Aorta (tissue), 5 donors: ENCODE measurements at regions not wholly inside any gene's neighbourhood (a gene's known extent, or its start where the extent isn't known, plus 50 kb on each side); places are given as distances from the start of the nearest gene placed in this dataset.

ENCODE experiments used
- ATAC-seq: fragments of 200-7000 bp; cut with Tn5 transposase; one replicate; pipeline ENCODE4 v1.9.1; 2022; ENCODE audit warnings: moderate library complexity; ENCODE audit not compliant: low FRiP score
- DNase-seq, 2 donors: peaks; one replicate each; pipeline ENCODE4 v3.0.0-alpha.2; 2020
- H3K27ac ChIP-seq, 2 donors: one replicate each; pipeline ENCODE4 v1.5.1; 2013; ENCODE audit warnings: low read length in 2 of 2, mild to moderate bottlenecking in 2 of 2, moderate library complexity in 2 of 2, control low read depth in 1 of 2, inconsistent platforms in 1 of 2, low read depth in 1 of 2
- H3K27me3 ChIP-seq, 2 donors: one replicate each; pipeline ENCODE4 v1.6.1; 2013; ENCODE audit warnings: control low read depth in 1 of 2, low read length in 1 of 2, mild to moderate bottlenecking in 1 of 2, moderate library complexity in 1 of 2; ENCODE audit not compliant: insufficient read depth in 2 of 2, control insufficient read depth in 1 of 2
- H3K36me3 ChIP-seq, 2 donors: one replicate each; pipeline ENCODE4 v1.6.1; 2013; ENCODE audit warnings: control low read depth in 1 of 2, low read length in 1 of 2, mild to moderate bottlenecking in 1 of 2; ENCODE audit not compliant: insufficient read depth in 2 of 2, control insufficient read depth in 1 of 2
- H3K4me1 ChIP-seq, 2 donors: one replicate each; pipeline ENCODE4 v1.6.1; 2013; ENCODE audit warnings: low read length in 2 of 2, control low read depth in 1 of 2, mild to moderate bottlenecking in 1 of 2, moderate library complexity in 1 of 2; ENCODE audit not compliant: insufficient read depth in 2 of 2, control insufficient read depth in 1 of 2
- H3K4me3 ChIP-seq, 2 donors: one replicate each; pipeline ENCODE4 v1.5.1; 2013; ENCODE audit warnings: low read length in 2 of 2, control low read depth in 1 of 2, mild to moderate bottlenecking in 1 of 2
- H3K9me3 ChIP-seq: one replicate; pipeline ENCODE4 v1.6.1; 2013; ENCODE audit warnings: mild to moderate bottlenecking, low read length; ENCODE audit not compliant: control insufficient read depth
- WGBS, 2 donors: extraction: QIAGEN DNeasy Blood & Tissue Kit; methylation state at CpG; one replicate each; pipeline ENCODE4 v1.1.7; 2013; 5-methylcytosine and 5-hydroxymethylcytosine counted together
- intact Hi-C, 2 donors: fragments of 100-400 bp; cut with DNase I; formaldehyde crosslinking; loops; one replicate each; pipeline versions ENCODE4 v1.14.2 to v1.15.0; 2022
- donor health status: healthy with polysubstance abuse.
- donor health status: Bipolar disorder and iron deficiency.
- donor health status: DM: no; HTN: no; CAD: no.
- donor health status: DM: no; HTN: no; CAD: no.
- donor health status: DM: yes; HTN: yes; CAD: no.

DNA sequence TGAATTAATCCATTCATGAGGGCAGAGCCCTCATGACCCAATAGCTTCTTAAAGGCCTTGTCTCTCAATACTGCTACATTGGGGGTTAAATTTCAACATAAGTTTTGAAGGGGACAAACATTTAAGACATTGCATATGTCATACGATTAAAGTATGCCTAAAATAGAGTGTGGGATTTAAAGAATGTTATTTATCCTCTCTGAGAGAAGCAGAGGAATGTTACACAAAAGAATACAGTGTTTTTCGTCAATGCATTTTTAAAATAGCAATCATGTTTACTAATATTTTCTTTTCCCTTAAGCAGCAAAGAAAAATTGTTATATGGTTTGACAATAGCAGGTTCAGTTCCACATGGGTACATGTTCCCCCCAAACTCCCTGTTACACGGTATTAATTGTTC lies 363.1 kb downstream of the NUP35 start:
- WGBS, 2 donors = 28 to 44% methylated on average over 3 of the region's 3 CpGs
- Histone ChIP-seq H3K9me3 (no peaks in the 10 kb centered on the region), H3K4me3 (no peak overlapping the region), H3K36me3 (no peaks in the 10 kb centered on the region), H3K27ac (no peak overlapping the region), H3K27me3 (no peaks in the 10 kb centered on the region), H3K4me1 (no peaks in the 10 kb centered on the region)
- intact Hi-C loops = no loop called here
- ATAC-seq (no peak), DNase-seq (no peak)

GRCh38 chr2:183488421-183488820 lies 364.2 kb downstream of the NUP35 start:
- DNase-seq = no peak

GRCh38 chr2:183490489-183490888 lies 366.2 kb downstream of the NUP35 start:
- no peaks in the 10 kb centered on the region for H3K9me3 ChIP-seq
- DNase-seq = no peak
- WGBS, 2 donors = 63 to 67% methylated on average over 3 of the region's 3 CpGs
- no peaks in the 10 kb centered on the region for H3K27me3 ChIP-seq
- no peak overlapping the region for H3K4me3 ChIP-seq
- no peaks in the 10 kb centered on the region for H3K4me1 ChIP-seq
- no peaks in the 10 kb centered on the region for H3K36me3 ChIP-seq
- intact Hi-C loops = no loop called here
- ATAC-seq = no peak
- no peak overlapping the region for H3K27ac ChIP-seq

More at GRCh38 chr2:183488421-183488820, 364.2 kb downstream of the NUP35 start:
- Histone ChIP-seq H3K9me3 (no peaks in the 10 kb centered on the region), H3K4me3 (no peak overlapping the region), H3K27me3 (no peaks in the 10 kb centered on the region), H3K36me3 (no peaks in the 10 kb centered on the region), H3K27ac (no peak overlapping the region), H3K4me1 (no peaks in the 10 kb centered on the region)
- intact Hi-C loops = no loop called here
- ATAC-seq = no peak

GRCh38 chr2:183490914-183491313 lies 366.7 kb downstream of the NUP35 start:
- ATAC-seq = no peak
- WGBS, 2 donors = 23 to 25% methylated on average over 2 of the region's 2 CpGs

GRCh38 chr2:183493040-183493439 lies 368.8 kb downstream of the NUP35 start:
- WGBS, 2 donors = 43 to 55% methylated on average over 5 of the region's 5 CpGs
- intact Hi-C loops = no loop called here
- H3K9me3 ChIP-seq = no peaks in the 10 kb centered on the region
- H3K27me3 ChIP-seq = no peaks in the 10 kb centered on the region
- no peaks in the 10 kb centered on the region for H3K36me3 ChIP-seq
- ATAC-seq (no peak), DNase-seq (no peak)
- no peak overlapping the region for H3K4me3 ChIP-seq
- no peaks in the 10 kb centered on the region for H3K4me1 ChIP-seq
- no peak overlapping the region for H3K27ac ChIP-seq

More at GRCh38 chr2:183490914-183491313, 366.7 kb downstream of the NUP35 start:
- no peak overlapping the region for H3K27ac ChIP-seq
- no peaks in the 10 kb centered on the region for H3K9me3 ChIP-seq
- H3K4me1 ChIP-seq = no peaks in the 10 kb centered on the region
- intact Hi-C loops = no loop called here
- H3K4me3 ChIP-seq = no peak overlapping the region
- DNase-seq = no peak
- no peaks in the 10 kb centered on the region for H3K27me3 ChIP-seq
- H3K36me3 ChIP-seq = no peaks in the 10 kb centered on the region

GRCh38 chr2:183495079-183495478 lies 370.8 kb downstream of the NUP35 start:
- H3K4me3 ChIP-seq = no peak overlapping the region
- 73 to 80% methylated on average over 2 of the region's 2 CpGs for WGBS, 2 donors
- no peaks in the 10 kb centered on the region for H3K9me3 ChIP-seq
- intact Hi-C loops = no loop called here
- DNase-seq (no peak), ATAC-seq (no peak)
- no peaks in the 10 kb centered on the region for H3K27me3 ChIP-seq
- no peak overlapping the region for H3K27ac ChIP-seq
- no peaks in the 10 kb centered on the region for H3K36me3 ChIP-seq
- H3K4me1 ChIP-seq = no peaks in the 10 kb centered on the region

GRCh38 chr2:183495589-183496267 lies 371.5 kb downstream of the NUP35 start:
- DNase-seq = no peak
- ATAC-seq = no peak

GRCh38 chr2:183497861-183498260 lies 373.6 kb downstream of the NUP35 start:
- intact Hi-C loops = no loop called here
- DNase-seq = no peak
- ATAC-seq = no peak
- H3K27ac ChIP-seq = no peak overlapping the region
- H3K27me3 ChIP-seq = no peaks in the 10 kb centered on the region
- WGBS, 2 donors = 77 to 81% methylated on average over 1 of the region's 1 CpG
- no peaks in the 10 kb centered on the region for H3K36me3 ChIP-seq
- no peaks in the 10 kb centered on the region for H3K4me1 ChIP-seq
- H3K9me3 ChIP-seq = no peaks in the 10 kb centered on the region
- H3K4me3 ChIP-seq = no peak overlapping the region

More at GRCh38 chr2:183495589-183496267, 371.5 kb downstream of the NUP35 start:
- no peaks in the 10 kb centered on the region for H3K9me3 ChIP-seq
- intact Hi-C loops = no loop called here
- no peaks in the 10 kb centered on the region for H3K36me3 ChIP-seq
- no peaks in the 10 kb centered on the region for H3K27me3 ChIP-seq
- H3K4me3 ChIP-seq = no peak overlapping the region
- H3K27ac ChIP-seq = no peak overlapping the region
- WGBS, 2 donors = 55 to 60% methylated on average over 3 of the region's 3 CpGs
- H3K4me1 ChIP-seq = no peaks in the 10 kb centered on the region

GRCh38 chr2:183505911-183506310 lies 381.7 kb downstream of the NUP35 start:
- no peaks in the 10 kb centered on the region for H3K4me1 ChIP-seq
- no peaks in the 10 kb centered on the region for H3K27me3 ChIP-seq
- intact Hi-C loops = no loop called here
- 88 to 97% methylated on average over 1 of the region's 1 CpG for WGBS, 2 donors
- DNase-seq (no peak), ATAC-seq (no peak)
- peaks cover 2% of the 10 kb centered on the region for H3K9me3 ChIP-seq
- H3K4me3 ChIP-seq = no peak overlapping the region
- H3K27ac ChIP-seq = no peak overlapping the region
- no peaks in the 10 kb centered on the region for H3K36me3 ChIP-seq
